Endothelial cell of umbilical vein (primary cell): ENCODE measurements at regions not wholly inside any gene's neighbourhood (a gene's known extent, or its start where the extent isn't known, plus 50 kb on each side); places are given as distances from the start of the nearest gene placed in this dataset.

ENCODE experiments used
- BruUV-seq: library from RNA; stranded (reverse); fragments of 400-500 nt; replicated peaks from 2 replicates; lab custom pipeline; 2021; lab: Mats Ljungman, UMichigan
- CTCF ChIA-PET: fragments of 300-600, 350-600 bp; sonication (Branson Sonifier 250); formaldehyde crosslinking; loops from one replicate; lab custom pipeline; 2021; ENCODE audit warnings: antibody characterized with exemption, inconsistent platforms; lab: Charles Lee
- POLR2A ChIA-PET: fragments of 300-600, 350-600 bp; sonication (Branson Sonifier 250); formaldehyde crosslinking; loops from one replicate; lab custom pipeline; 2021; ENCODE audit warnings: antibody characterized with exemption, inconsistent platforms; lab: Charles Lee
- DNase-seq: peaks from one replicate; pipeline ENCODE4 v3.0.0-alpha.2; 2011; ENCODE audit warnings: low read depth, low spot score
- FAIRE-seq: peaks from 2 replicates; lab custom pipeline; 2011; peaks lifted over from hg19 to GRCh38; lab: Jason Lieb, UNC
- H2AFZ ChIP-seq: 2 replicates; pipeline ENCODE4 v1.6.0; 2012; ENCODE audit warnings: low read depth, low read length, control low read depth, inconsistent platforms
- H3K27ac ChIP-seq: 2 replicates; pipeline ENCODE4 v1.5.1; 2011; ENCODE audit warnings: low read depth, mild to moderate bottlenecking, control low read depth, low read length, moderate library complexity; ENCODE audit not compliant: insufficient read depth
- H3K27me3 ChIP-seq, 2 experiments: 2 replicates each; pipeline versions ENCODE4 v1.6.0 to v1.6.1; 2011; ENCODE audit warnings: low read length in 2 of 2, mixed read lengths in 1 of 2; ENCODE audit not compliant: control insufficient read depth in 2 of 2, insufficient read depth in 2 of 2
- H3K36me3 ChIP-seq, 2 experiments: 2 replicates in 1 of 2; 3 replicates in 1 of 2; pipeline ENCODE4 v1.5.1; 2011; ENCODE audit warnings: low read length in 2 of 2, mild to moderate bottlenecking in 1 of 2, moderate library complexity in 1 of 2; ENCODE audit not compliant: control insufficient read depth in 2 of 2, insufficient read depth in 2 of 2; ENCODE audit errors: extremely low read depth in 1 of 2
- H3K4me1 ChIP-seq: 3 replicates; pipeline ENCODE4 v1.5.1; 2011; ENCODE audit warnings: mild to moderate bottlenecking, low read length; ENCODE audit not compliant: control insufficient read depth, insufficient read depth; ENCODE audit errors: extremely low read depth
- H3K4me2 ChIP-seq: 2 replicates; pipeline ENCODE4 v1.6.1; 2011; ENCODE audit warnings: low read length, control low read depth, mixed read lengths; ENCODE audit not compliant: insufficient read depth
- H3K4me3 ChIP-seq, 3 experiments: fragments of 200-600 bp in 1 of 3; sonication (generic), shearing (Covaris generic) in 1 of 3; replicated peaks in 1 of 3; 2 replicates each; pipeline ENCODE4 v1.5.1; 2011 to 2016; ENCODE audit warnings: control low read depth in 3 of 3, low read length in 3 of 3, mild to moderate bottlenecking in 2 of 3, inconsistent platforms in 1 of 3, low read depth in 1 of 3, moderate library complexity in 1 of 3; ENCODE audit not compliant: insufficient read depth in 1 of 3
- H3K79me2 ChIP-seq: 2 replicates; pipeline ENCODE4 v1.6.0; 2012; ENCODE audit warnings: low read length, inconsistent platforms; ENCODE audit not compliant: control insufficient read depth, insufficient read depth
- H3K9ac ChIP-seq: replicated peaks from 2 replicates; pipeline ENCODE3; 2011; ENCODE audit warnings: low read length, control low read depth; ENCODE audit not compliant: insufficient read depth; ENCODE audit errors: extremely low read depth
- H3K9me1 ChIP-seq: replicated peaks from 3 replicates; pipeline ENCODE4 v1.6.0; 2011; ENCODE audit warnings: mild to moderate bottlenecking, low read length; ENCODE audit not compliant: control insufficient read depth, insufficient read depth; ENCODE audit errors: extremely low read depth
- H3K9me3 ChIP-seq: replicated peaks from 2 replicates; pipeline ENCODE4 v1.5.1; 2012; ENCODE audit warnings: low read length, inconsistent platforms; ENCODE audit not compliant: control insufficient read depth, insufficient read depth
- H4K20me1 ChIP-seq: replicated peaks from 2 replicates; pipeline ENCODE3; 2011; ENCODE audit warnings: mild to moderate bottlenecking, low read length; ENCODE audit not compliant: control insufficient read depth, insufficient read depth; ENCODE audit errors: extremely low read depth
- CTCF ChIP-seq, 2 donors: IDR thresholded peaks; 1 replicate in 1 of 2; 2 replicates in 1 of 2; pipeline ENCODE4 v1.5.1; 2011; ENCODE audit warnings: low read length in 2 of 2, mild to moderate bottlenecking in 2 of 2, moderate library complexity in 2 of 2, control low read depth in 1 of 2, inconsistent platforms in 1 of 2, low read depth in 1 of 2; ENCODE audit not compliant: insufficient read depth in 1 of 2; ENCODE audit errors: extremely low read depth in 1 of 2
- EZH2 ChIP-seq: IDR thresholded peaks from 2 replicates; pipeline ENCODE4 v1.6.1; 2012; ENCODE audit warnings: borderline replicate concordance, low read depth, mild to moderate bottlenecking, moderate library complexity, low read length, inconsistent platforms; ENCODE audit not compliant: severe bottlenecking
- FOS ChIP-seq: IDR thresholded peaks from 2 replicates; pipeline ENCODE4 v1.6.1; 2011; ENCODE audit warnings: mild to moderate bottlenecking, low read length, moderate library complexity, borderline replicate concordance; ENCODE audit not compliant: insufficient read depth
- GATA2 ChIP-seq: IDR thresholded peaks from 2 replicates; pipeline ENCODE4 v1.7.0; 2011; ENCODE audit warnings: low read depth, mild to moderate bottlenecking, moderate library complexity, mixed read lengths, low read length; ENCODE audit not compliant: insufficient read length, insufficient read depth
- JUN ChIP-seq: IDR thresholded peaks from 2 replicates; pipeline ENCODE4 v1.6.1; 2011; ENCODE audit warnings: borderline replicate concordance, low read depth; ENCODE audit not compliant: insufficient read length, insufficient read depth
- MAX ChIP-seq: IDR thresholded peaks from 2 replicates; pipeline ENCODE4 v1.6.1; 2011; ENCODE audit not compliant: insufficient read depth, insufficient read length
- MYC ChIP-seq: IDR thresholded peaks from one replicate; pipeline ENCODE4 v1.6.1; 2011; ENCODE audit warnings: mild to moderate bottlenecking, low read depth, low read length
- dilution Hi-C: fragments of 300-500 bp; cut with MboI; formaldehyde crosslinking; loops from one replicate; pipeline ENCODE4 v1.15.0; 2019; ENCODE audit warnings: low sequenced_read_pairs; ENCODE audit not compliant: extremely low pct_ligation_motif_present
- intact Hi-C: fragments of 100-400 bp; cut with micrococcal nuclease; formaldehyde crosslinking; loops from one replicate; pipeline ENCODE4 v1.10.0; 2022

GRCh38 chr2:5589183-5589582 lies 103.0 kb upstream of the SOX11 start:
- DNase-seq (no peak), FAIRE-seq (no peak)
- H3K9ac ChIP-seq, result no peak overlapping the region
- ChIA-PET CTCF (no interaction called here), POLR2A (no interaction called here)
- H3K9me3 ChIP-seq, result peaks cover 9% of the 10 kb centered on the region
- no peak overlapping the region for H2AFZ ChIP-seq
- dilution Hi-C loops (no loop called here), intact Hi-C loops (no loop called here)
- H3K36me3 ChIP-seq, result no peaks in the 10 kb centered on the region
- H4K20me1 ChIP-seq, result no peaks in the 10 kb centered on the region
- H3K4me1 ChIP-seq, result no peaks in the 10 kb centered on the region
- TF ChIP-seq CTCF (IDR thresholded peaks at IDR 0.05; ENCODE audit: extremely low read depth in 1 of 2, insufficient read depth in 1 of 2, low read depth in 1 of 2, low read length in 2 of 2) (no peak), JUN (no peak), GATA2 (no peak), FOS (no peak), MYC (no peak), EZH2 (no peak), MAX (no peak)
- H3K9me1 ChIP-seq, result no peaks in the 10 kb centered on the region
- H3K4me3 ChIP-seq, result no peak overlapping the region
- H3K27me3 ChIP-seq, result no peaks in the 10 kb centered on the region
- no peak overlapping the region for H3K4me2 ChIP-seq
- BruUV-seq, result no TSS peak
- H3K79me2 ChIP-seq, result no peaks in the 10 kb centered on the region
- no peak overlapping the region for H3K27ac ChIP-seq
